RPMI7951 (cell line): ENCODE measurements at regions not wholly inside any gene's neighbourhood (a gene's known extent, or its start where the extent isn't known, plus 50 kb on each side); places are given as distances from the start of the nearest gene placed in this dataset.
"Not testable (repeated sequence)": the region's sequence is repeated elsewhere in the genome, so short reads cannot be mapped to it uniquely, and the experiment has no call there.

ENCODE experiments used
- DNase-seq: peaks from one replicate; pipeline ENCODE4 v3.0.0-alpha.2; 2012; ENCODE audit warnings: low read depth

GRCh38 chr11:134845474-134846327 lies 433.7 kb upstream of the B3GAT1 start:
- DNase-seq, result no peak

GRCh38 chr11:134844838-134845237 lies 432.8 kb upstream of the B3GAT1 start:
- no peak for DNase-seq

- no peak for DNase-seq
Measured at GRCh38 chr11:134843735-134844134, 431.7 kb upstream of the B3GAT1 start.

DNA sequence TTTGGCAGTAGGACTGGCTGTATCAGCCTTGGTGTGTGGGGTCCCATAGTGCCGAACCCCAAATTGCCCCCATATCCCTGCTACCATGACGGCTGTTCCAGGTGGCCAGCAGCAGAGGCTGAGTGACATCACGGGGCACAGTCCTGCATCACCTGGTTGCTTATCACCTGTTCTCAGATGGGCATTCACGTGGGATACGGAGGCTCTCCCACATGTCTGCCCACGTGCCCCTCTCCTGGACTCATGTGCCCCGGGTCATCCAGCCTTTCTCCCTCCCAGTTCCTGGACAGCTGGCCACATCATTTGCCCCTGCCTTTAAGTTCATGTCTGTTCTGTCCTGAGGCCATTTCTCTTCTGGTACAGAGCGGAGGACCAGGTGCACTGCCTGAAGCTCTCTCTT lies 431.0 kb upstream of the B3GAT1 start:
- no peak for DNase-seq

GRCh38 chr11:134841972-134842371 lies 429.9 kb upstream of the B3GAT1 start:
- DNase-seq, result no peak

DNA sequence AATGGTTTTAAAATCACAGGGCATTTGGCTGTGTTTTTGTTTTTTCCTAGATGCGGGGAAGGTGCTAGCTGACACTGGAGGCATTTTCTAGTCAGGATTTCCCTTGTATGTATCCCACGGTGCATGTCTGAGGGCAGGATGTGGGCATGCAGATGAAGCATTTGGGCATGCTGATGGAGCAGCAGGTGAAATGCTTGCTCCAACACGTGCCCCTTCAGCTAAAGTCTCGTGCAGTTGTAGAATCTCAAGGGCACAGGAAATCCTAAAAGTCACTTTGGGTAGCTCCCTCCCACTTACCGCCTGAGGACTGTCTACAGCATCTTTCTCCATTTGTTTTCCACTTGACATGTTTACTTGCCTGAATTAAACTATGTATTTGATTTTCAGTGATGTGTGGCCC lies 429.4 kb upstream of the B3GAT1 start:
- no peak for DNase-seq

DNA sequence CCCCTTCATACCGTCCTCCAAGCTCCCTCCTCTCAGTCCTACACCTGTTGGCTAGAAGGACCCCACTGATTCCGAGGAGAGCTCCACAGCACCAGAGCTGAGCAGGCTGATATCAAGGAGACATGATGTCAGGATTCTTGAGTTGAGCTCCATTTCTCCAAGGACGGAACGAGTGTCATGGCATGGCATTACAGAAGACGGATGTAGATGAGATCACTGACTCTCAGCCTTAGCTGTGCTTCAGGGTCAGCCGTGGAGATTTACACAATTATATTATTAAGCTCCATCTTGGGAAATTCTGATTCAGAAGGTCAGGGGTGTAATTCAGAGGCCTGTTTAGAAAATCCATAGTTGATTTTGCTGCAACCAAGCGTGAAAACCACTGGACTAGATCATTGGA lies 428.9 kb upstream of the B3GAT1 start:
- no peak for DNase-seq

GRCh38 chr11:134840165-134840564 lies 428.1 kb upstream of the B3GAT1 start:
- DNase-seq, result not testable (repeated sequence)

- DNase-seq, result no peak
Measured at GRCh38 chr11:134838708-134839107, 426.7 kb upstream of the B3GAT1 start.

DNA sequence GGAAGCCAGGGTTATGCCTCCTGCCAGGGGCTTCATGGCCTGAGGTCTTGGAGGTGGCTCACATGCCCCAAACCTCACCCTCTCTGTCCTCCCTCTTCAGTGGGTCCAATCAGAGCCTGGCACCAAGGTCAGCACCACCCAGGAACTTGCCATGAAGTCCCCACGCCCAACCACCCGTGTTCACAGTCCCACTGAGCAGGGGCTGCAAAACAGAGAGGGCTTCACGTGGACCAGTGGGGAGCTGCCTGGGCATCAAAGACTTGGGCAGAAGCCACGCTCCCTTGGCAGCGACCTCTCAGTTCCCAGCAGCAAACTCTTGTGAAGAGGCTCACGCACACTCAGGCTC lies 425.8 kb upstream of the B3GAT1 start:
- DNase-seq, result no peak

DNA sequence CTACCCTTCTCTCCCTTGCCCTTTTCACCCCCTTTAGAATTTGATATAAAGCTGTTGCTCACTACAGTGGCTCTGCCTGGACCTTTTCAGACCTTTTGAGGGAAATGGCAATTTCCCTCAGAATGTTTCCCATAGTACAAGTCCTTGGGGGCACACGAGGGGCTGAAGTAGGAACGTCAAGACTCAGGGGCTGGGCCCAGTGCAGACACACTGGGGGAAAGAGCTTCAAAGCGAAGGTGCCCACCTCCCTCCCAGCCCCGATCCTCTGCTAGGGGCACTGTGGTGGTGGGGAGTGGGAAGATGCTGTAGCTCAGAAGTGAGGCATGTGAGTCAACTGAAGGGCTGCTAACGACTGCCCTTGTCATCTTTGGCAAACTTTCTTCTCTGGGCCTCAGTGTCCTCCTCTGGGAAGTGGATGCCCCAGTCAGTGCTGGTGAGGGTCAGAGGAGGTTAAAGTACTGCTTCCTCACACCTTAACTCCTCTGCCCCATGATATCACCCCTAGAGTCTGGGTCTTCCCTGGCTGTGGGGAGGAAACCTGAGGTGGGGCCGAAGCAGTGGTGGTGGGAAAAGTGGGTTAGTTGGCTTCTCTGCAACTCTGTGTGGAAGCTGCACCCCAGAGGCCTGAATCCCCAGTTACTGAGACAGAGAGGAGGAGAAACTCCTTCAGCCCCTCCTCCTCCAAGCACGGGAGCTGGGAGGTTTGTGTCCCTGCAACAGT lies 425.3 kb upstream of the B3GAT1 start:
- no peak for DNase-seq

GRCh38 chr11:134836561-134836960 lies 424.5 kb upstream of the B3GAT1 start:
- DNase-seq, result no peak

DNA sequence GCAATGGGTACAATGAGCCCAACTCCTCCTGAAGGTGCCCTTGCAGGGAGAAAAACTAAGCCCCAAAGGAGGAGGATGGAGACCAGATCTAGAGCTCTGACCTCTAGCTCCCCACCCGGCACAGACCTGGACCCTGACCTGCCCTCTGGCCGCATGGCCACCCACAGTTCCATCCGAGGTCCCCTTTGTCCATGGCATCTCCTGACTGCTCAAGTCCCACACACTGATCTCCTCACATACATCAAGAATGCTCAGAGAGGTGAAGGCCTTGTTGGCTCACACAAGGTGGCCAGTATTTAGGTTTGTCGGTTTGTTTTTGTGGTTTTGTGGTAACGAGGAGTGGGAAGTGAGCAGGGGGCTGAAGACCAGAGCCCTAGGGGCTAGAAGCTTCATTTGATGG lies 423.5 kb upstream of the B3GAT1 start:
- no peak for DNase-seq

DNA sequence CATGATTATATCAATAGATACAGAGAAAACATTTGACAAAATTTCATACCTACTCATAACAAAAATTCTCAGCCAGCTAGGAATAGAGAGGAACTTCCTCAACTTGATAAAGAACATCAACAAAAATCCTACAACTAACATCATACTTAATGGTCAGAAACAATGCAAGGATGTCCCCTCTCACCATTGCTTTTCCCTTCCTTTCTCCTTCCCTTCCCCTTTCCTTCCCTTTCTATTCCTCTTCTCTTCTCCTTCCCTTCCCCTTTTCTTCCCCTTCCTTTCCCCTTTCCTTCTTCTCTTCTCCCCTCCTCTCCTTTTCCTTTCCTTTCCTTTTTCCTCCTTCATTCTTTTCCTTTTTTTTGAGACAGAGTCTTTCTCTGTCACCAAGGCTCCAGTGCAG lies 418.3 kb upstream of the B3GAT1 start:
- no peak for DNase-seq

DNA sequence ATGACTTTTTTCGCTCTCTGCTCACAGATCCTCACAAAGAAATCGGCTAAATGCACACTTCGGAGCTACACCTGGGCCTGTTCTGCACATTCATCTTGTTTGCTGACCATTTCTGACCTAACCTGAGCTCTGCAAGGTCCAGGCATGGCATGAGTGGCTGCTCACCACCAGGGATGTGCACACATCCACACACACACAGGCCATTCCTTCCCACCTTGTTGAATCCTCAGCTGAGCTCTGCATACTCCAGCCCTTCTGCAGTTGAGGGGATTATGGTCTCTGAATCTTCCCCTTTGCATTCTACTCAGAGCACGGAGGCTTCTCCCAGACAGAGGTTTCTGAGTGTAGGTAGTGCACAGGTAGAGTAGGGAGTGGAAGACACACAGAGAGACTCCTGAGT lies 411.9 kb upstream of the B3GAT1 start:
- no peak for DNase-seq

DNA sequence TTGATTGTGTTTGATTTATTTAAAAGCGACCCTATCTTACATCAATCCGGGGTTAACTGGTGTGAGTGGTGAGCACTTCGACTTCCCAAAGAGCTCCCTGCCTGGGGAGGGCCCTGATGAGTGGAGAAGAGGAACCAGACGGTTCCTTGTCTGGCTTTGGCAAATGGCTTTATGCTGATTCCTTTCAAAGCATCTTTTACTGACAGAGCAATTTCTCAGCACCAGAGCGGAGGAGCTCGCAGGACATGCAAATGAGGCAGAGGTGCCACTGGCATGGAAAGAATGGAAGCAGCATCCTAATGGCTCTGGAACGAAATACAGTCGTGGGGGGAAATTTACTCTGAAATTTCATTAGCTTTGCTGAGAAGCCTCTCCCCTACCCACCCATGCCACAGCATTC lies 410.9 kb upstream of the B3GAT1 start:
- no peak for DNase-seq

DNA sequence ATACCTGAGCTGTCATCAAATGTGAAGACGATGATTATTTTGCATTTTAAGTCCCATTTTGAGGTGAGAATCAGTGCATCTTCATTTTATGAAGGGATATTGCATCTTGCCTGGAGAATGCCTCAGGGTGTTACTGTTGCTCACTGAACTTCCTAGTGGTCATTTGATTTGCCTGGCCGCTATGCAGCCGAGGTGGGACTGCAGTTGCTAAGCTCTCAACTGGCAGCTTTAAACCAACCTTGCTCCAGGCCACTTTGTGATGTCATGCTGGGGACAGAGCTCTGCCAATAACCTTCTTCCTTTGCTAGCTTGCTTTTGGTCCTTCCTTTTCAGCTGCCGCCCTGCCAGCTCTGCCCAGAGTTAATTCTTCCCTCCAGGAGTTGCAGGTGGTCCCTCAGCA lies 409.4 kb upstream of the B3GAT1 start:
- no peak for DNase-seq

GRCh38 chr11:134819041-134819440 lies 407.0 kb upstream of the B3GAT1 start:
- DNase-seq, result no peak

DNA sequence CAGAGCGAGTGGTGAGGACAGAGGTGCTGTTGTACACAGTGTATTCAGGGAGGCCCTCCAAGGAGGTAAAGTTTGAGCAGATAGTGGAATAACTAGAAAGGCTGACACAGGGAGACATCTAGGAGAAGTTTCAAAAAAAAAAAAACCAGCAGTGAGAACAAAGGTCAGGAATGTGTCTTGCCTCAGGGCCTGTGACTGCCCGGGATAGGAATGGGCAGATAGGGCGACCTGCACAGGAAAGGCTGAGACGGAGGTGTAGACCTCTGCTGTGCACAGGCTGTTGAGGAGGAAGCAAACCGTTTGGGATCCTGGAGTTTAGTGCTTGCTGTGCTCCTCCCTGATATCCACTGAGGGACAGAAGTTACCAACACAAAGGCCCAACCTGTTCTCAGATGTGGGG lies 406.5 kb upstream of the B3GAT1 start:
- DNase-seq, result no peak

DNA sequence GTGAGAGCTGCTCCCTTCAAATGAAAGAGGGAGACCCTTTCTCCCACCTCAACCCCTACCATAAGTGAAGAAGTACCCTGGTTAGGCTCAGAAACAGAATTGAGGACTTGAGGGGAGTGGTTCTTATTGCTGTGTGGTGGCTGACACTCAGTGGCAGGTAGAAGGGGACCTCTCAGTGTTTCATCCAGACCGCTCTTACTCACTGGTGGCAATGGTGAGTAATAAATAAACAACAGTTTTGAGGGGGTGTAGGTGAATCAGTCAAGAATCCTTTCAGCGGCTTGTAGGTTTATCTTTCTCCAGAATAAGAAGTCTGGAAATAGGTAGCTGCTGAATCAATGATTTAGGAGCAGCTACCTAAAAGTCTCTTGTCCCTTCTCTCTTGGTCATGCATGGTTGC lies 403.4 kb upstream of the B3GAT1 start:
- DNase-seq, result no peak

DNA sequence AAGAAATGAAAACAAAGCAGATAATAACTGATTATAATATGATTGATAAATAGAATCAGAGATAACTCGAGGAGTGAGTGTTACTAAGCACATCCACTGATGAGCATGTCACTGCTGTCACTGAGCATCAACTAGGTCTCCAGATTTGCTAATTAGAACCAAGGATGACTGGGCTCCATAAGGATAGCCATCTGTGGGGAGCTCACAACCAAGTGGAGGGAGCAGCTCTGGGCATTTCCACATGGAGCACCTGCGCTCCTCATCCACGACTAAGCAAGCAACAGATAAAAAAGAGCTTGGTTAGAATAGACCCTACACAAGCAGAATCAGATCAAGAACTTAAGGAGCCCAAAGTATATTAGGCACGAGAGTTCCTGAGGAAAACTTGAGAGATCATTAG lies 396.0 kb upstream of the B3GAT1 start:
- no peak for DNase-seq

DNA sequence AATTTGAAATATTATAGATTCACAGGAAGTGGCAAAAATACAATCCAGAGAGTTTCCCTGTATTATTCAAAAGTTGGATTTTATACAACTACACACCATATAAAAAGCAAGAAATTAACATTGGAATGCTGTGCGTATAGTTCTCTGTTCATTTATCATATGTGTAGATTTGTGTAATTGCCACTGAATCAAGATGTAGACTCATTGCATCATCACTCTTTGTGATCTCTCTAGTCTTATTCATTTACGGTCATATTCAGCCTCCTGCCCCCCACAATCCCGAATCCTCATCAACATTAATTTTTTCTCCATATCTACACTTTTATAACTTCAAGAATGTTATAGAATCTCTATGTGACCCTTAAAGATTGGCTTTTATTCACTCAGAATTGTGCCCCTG lies 390.6 kb upstream of the B3GAT1 start:
- no peak for DNase-seq

DNA sequence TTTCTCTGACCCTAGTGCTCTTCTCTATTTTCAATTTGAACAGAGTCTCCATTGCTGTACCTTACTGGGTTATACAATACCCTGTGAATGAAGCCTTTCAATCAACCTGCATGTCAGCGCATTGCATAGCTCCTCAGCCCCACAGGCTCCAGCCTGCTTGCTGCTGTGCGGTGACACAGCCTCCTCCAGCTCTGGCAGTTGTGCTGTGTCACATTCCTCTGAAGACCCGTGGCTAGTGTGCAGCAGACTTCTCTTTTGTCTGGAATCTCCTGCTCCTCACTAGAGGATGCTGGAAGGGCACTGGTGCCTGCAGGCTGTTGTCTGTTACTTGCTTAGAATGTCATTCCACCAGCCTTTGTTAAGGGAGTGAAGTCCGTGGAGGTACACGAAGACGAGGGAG lies 390.1 kb upstream of the B3GAT1 start:
- no peak for DNase-seq

GRCh38 chr11:134801570-134801969 lies 389.5 kb upstream of the B3GAT1 start:
- no peak for DNase-seq
